Sigmoid colon (tissue), 6 donors: ENCODE measurements at regions not wholly inside any gene's neighbourhood (a gene's known extent, or its start where the extent isn't known, plus 50 kb on each side); places are given as distances from the start of the nearest gene placed in this dataset.

ENCODE experiments used
- DNase-seq: peaks from one replicate; pipeline ENCODE4 v3.0.0-alpha.2; 2019
- H3K27ac ChIP-seq, 4 donors: fragments of 200-600 bp; sonication (generic); one replicate each; pipeline ENCODE4 v1.5.1; 2016 to 2019; ENCODE audit warnings: mild to moderate bottlenecking in 1 of 4
- H3K27me3 ChIP-seq, 3 donors: fragments of 200-600 bp; sonication (generic); one replicate each; pipeline ENCODE4 v1.5.1; 2019; ENCODE audit warnings: mild to moderate bottlenecking in 1 of 3
- H3K36me3 ChIP-seq, 4 donors: fragments of 200-600 bp; sonication (generic); one replicate each; pipeline ENCODE4 v1.5.1; 2016 to 2019
- H3K4me1 ChIP-seq, 4 donors: fragments of 200-600 bp; sonication (generic); one replicate each; pipeline ENCODE4 v1.5.1; 2017 to 2019
- H3K4me3 ChIP-seq, 4 donors: fragments of 200-600 bp; sonication (generic); one replicate each; pipeline ENCODE4 v1.5.1; 2017 to 2019; ENCODE audit warnings: mild to moderate bottlenecking in 2 of 4, moderate library complexity in 1 of 4
- H3K9me3 ChIP-seq, 4 donors: fragments of 200-600 bp in 3 of 4; sonication (generic) in 3 of 4; one replicate each; pipeline versions ENCODE4 v1.5.1 to v1.6.1; 2013 to 2019
- CTCF ChIP-seq, 4 experiments: fragments of 450-650 bp in 3 of 4; fragments of 200-600 bp in 1 of 4; IDR thresholded peaks; one replicate each; pipeline ENCODE4 v1.5.1; 2016 to 2019; ENCODE audit warnings: antibody characterized with exemption in 4 of 4, mild to moderate bottlenecking in 3 of 4, moderate library complexity in 2 of 4
- EP300 ChIP-seq, 4 donors: sonication (generic); formaldehyde crosslinking; IDR thresholded peaks; one replicate each; pipeline ENCODE4 v1.6.1; 2017; ENCODE audit warnings: antibody characterized with exemption in 4 of 4
- POLR2A ChIP-seq, 2 donors: fragments of 450-650 bp; IDR thresholded peaks; one replicate each; pipeline ENCODE4 v1.6.1; 2016; ENCODE audit warnings: antibody characterized with exemption in 2 of 2, mild to moderate bottlenecking in 2 of 2, moderate library complexity in 2 of 2
- POLR2AphosphoS5 ChIP-seq, 4 donors: sonication (generic); formaldehyde crosslinking; IDR thresholded peaks; one replicate each; pipeline ENCODE4 v1.6.1; 2017; ENCODE audit warnings: antibody characterized with exemption in 4 of 4
- WGBS, 2 donors: extraction: QIAGEN DNeasy Blood & Tissue Kit; methylation state at CpG; one replicate each; pipeline ENCODE4 v1.1.7; 2013; 5-methylcytosine and 5-hydroxymethylcytosine counted together
- intact Hi-C: fragments of 100-400 bp; cut with DNase I; formaldehyde crosslinking; loops from one replicate; pipeline ENCODE4 v1.15.1; 2023
- donor health status: healthy with polysubstance abuse.
- donor health status: healthy.

GRCh38 chr7:24406789-24407299 lies 122.9 kb downstream of the NPY start:
- no peak for DNase-seq
- Histone ChIP-seq H3K9me3 (no peaks in the 10 kb centered on the region), H3K4me3 (no peak overlapping the region), H3K27ac (no peak overlapping the region), H3K4me1 (no peaks in the 10 kb centered on the region), H3K27me3 (no peaks in the 10 kb centered on the region), H3K36me3 (no peaks in the 10 kb centered on the region)
- WGBS, 2 donors = 72 to 77% methylated on average over 3 of the region's 3 CpGs
- intact Hi-C loops = no loop called here
- TF ChIP-seq CTCF (IDR thresholded peaks at IDR 0.05) (no peak), POLR2AphosphoS5 (IDR thresholded peaks at IDR 0.05) (no peak), POLR2A (IDR thresholded peaks at IDR 0.05) (no peak), EP300 (IDR thresholded peaks at IDR 0.05) (no peak)

- intact Hi-C loops = no loop called here
Measured at GRCh38 chr7:24407965-24408364, 124.0 kb downstream of the NPY start.

DNA sequence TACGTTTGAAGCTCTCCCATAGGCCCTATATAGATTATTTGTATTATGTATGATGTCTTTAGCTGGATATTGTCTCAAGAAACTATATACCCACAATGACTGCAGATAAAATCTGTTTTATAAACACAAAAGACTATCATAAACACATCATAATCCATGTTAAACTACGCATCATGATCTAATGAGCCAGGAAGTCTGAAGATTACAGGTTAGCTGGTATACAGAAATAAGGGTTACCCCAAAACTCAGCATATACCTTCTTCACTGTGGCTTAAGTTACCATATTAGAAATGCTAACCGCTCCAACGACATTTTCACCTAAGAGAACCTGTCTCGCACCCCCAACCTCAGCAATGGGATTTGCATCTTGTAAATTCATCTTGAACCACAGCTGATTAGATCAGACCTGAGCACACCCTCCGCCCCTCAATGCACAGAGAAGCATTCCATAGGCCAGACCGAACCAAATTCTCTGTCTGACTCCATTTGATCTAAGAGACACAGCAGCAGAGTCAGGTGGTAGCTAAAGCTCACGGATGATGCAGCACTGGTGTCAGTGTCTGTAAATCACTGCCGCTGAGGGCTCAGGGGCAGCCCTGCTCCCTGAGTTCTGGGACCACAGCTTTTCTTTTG lies 124.9 kb downstream of the NPY start:
- no peaks in the 10 kb centered on the region for H3K36me3 ChIP-seq
- no peak overlapping the region for H3K27ac ChIP-seq
- TF ChIP-seq CTCF (IDR thresholded peaks at IDR 0.05) (no peak), EP300 (IDR thresholded peaks at IDR 0.05) (no peak), POLR2A (IDR thresholded peaks at IDR 0.05) (no peak), POLR2AphosphoS5 (IDR thresholded peaks at IDR 0.05) (no peak)
- no peaks in the 10 kb centered on the region for H3K27me3 ChIP-seq
- no peak overlapping the region for H3K4me3 ChIP-seq
- intact Hi-C loops = no loop called here
- no peaks in the 10 kb centered on the region for H3K9me3 ChIP-seq
- H3K4me1 ChIP-seq = no peaks in the 10 kb centered on the region
- no peak for DNase-seq
- WGBS, 2 donors = 86 to 90% methylated on average over 9 of the region's 9 CpGs

More at GRCh38 chr7:24407965-24408364, 124.0 kb downstream of the NPY start:
- Histone ChIP-seq H3K27ac (no peak overlapping the region), H3K36me3 (no peaks in the 10 kb centered on the region), H3K4me1 (no peaks in the 10 kb centered on the region), H3K9me3 (no peaks in the 10 kb centered on the region), H3K4me3 (no peak overlapping the region), H3K27me3 (no peaks in the 10 kb centered on the region)
- no peak for DNase-seq
- WGBS, 2 donors = 18 to 66% methylated on average over 1 of the region's 1 CpG
- TF ChIP-seq EP300 (IDR thresholded peaks at IDR 0.05) = no peak
- TF ChIP-seq CTCF (IDR thresholded peaks at IDR 0.05) = no peak
- no peak for TF ChIP-seq POLR2A (IDR thresholded peaks at IDR 0.05)
- TF ChIP-seq POLR2AphosphoS5 (IDR thresholded peaks at IDR 0.05) = no peak

- H3K4me3 ChIP-seq = no peak overlapping the region
- intact Hi-C loops = no loop called here
Measured at GRCh38 chr7:24409431-24410024, 125.5 kb downstream of the NPY start.

More at GRCh38 chr7:24409431-24410024, 125.5 kb downstream of the NPY start:
- Histone ChIP-seq H3K27me3 (no peaks in the 10 kb centered on the region), H3K36me3 (no peaks in the 10 kb centered on the region), H3K27ac (no peak overlapping the region), H3K9me3 (no peaks in the 10 kb centered on the region), H3K4me1 (no peaks in the 10 kb centered on the region)
- no peak for DNase-seq
- WGBS, 2 donors = 85 to 89% methylated on average over 6 of the region's 6 CpGs
- no peak for TF ChIP-seq EP300 (IDR thresholded peaks at IDR 0.05)
- TF ChIP-seq CTCF (IDR thresholded peaks at IDR 0.05) = no peak
- no peak for TF ChIP-seq POLR2AphosphoS5 (IDR thresholded peaks at IDR 0.05)
- no peak for TF ChIP-seq POLR2A (IDR thresholded peaks at IDR 0.05)
